ENCODE measurements at regions not wholly inside any gene's neighbourhood (a gene's known extent, or its start where the extent isn't known, plus 50 kb on each side); places are given as distances from the start of the nearest gene placed in this dataset.

GRCh38 chr2:54365661-54366060, 90.5 kb upstream of the SPTBN1 start (continued):
- no peak for TF ChIP-seq ZNF318 (IDR thresholded peaks at IDR 0.05; ENCODE audit: borderline replicate concordance in 1 of 2, low read depth in 1 of 2)
- no peak for TF ChIP-seq FOS (IDR thresholded peaks at IDR 0.05; ENCODE audit: extremely low read depth, insufficient read length)
- no peak for TF ChIP-seq ARID2 (IDR thresholded peaks at IDR 0.05)
- no peak for TF ChIP-seq TRIM24 (IDR thresholded peaks at IDR 0.05)
- no peak for TF ChIP-seq ZC3H11A (IDR thresholded peaks at IDR 0.05; ENCODE audit: low read depth, low read length)
- no peak for TF ChIP-seq SRSF7 (optimal IDR thresholded peaks at IDR 0.05; ENCODE audit: low read depth, low read length)
- TF ChIP-seq ZNF57 (CRISPR knock-in tag; IDR thresholded peaks at IDR 0.05), result no peak
- TF ChIP-seq MNT (conservative IDR thresholded peaks at IDR 0.05), result no peak

Measured in K562 (cell line).